RWPE1 (cell line): ENCODE measurements at regions not wholly inside any gene's neighbourhood (a gene's known extent, or its start where the extent isn't known, plus 50 kb on each side); places are given as distances from the start of the nearest gene placed in this dataset.

ENCODE experiments used
- CTCF ChIA-PET: fragments of 350-600 bp; sonication (Branson Sonifier 250); formaldehyde crosslinking; extraction: SDS; loops from one replicate; lab custom pipeline; 2021; lab: Yijun Ruan, JAX
- POLR2A ChIA-PET: fragments of 400-600 bp; formaldehyde crosslinking; extraction: SDS; loops from one replicate; lab custom pipeline; 2020; ENCODE audit warnings: antibody characterized with exemption; ENCODE audit not compliant: low non-redundant PET; lab: Yijun Ruan, JAX
- DNase-seq: peaks from one replicate; pipeline ENCODE4 v3.0.0; 2012; ENCODE audit warnings: low spot score
- H3K27ac ChIP-seq: fragments of 450-650 bp; 2 replicates; pipeline ENCODE4 v1.5.1; 2017
- TF ChIP-seq, protein P1 (sequence below): fragments of 450-650 bp; conservative IDR thresholded peaks from 2 replicates; pipeline ENCODE4 v1.5.1; 2017; ENCODE audit warnings: low read depth, mild to moderate bottlenecking

DNA sequence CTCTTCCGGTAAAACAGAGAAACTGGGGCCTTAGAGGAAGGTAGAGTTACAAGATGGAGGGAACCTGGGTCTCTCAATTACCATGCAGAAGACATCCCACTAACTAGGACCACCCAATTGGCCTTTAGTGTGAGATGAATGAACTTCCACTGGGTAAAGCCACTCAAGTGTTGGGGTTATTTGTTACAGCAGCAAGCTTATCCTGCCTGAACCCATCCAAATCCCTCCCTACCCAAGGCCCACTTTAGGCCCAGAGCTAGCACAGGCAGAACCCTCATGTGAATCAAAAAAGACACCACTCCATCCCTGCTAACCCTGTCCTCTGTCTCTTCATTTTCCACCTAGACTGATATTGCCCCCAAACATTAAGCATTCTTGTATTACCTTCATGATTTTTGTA lies 746.7 kb upstream of the TBX3 start:
- POLR2A ChIA-PET = no interaction called here
- TF ChIP-seq, protein P1, sequence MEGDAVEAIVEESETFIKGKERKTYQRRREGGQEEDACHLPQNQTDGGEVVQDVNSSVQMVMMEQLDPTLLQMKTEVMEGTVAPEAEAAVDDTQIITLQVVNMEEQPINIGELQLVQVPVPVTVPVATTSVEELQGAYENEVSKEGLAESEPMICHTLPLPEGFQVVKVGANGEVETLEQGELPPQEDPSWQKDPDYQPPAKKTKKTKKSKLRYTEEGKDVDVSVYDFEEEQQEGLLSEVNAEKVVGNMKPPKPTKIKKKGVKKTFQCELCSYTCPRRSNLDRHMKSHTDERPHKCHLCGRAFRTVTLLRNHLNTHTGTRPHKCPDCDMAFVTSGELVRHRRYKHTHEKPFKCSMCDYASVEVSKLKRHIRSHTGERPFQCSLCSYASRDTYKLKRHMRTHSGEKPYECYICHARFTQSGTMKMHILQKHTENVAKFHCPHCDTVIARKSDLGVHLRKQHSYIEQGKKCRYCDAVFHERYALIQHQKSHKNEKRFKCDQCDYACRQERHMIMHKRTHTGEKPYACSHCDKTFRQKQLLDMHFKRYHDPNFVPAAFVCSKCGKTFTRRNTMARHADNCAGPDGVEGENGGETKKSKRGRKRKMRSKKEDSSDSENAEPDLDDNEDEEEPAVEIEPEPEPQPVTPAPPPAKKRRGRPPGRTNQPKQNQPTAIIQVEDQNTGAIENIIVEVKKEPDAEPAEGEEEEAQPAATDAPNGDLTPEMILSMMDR = no peak
- CTCF ChIA-PET = no interaction called here

DNA sequence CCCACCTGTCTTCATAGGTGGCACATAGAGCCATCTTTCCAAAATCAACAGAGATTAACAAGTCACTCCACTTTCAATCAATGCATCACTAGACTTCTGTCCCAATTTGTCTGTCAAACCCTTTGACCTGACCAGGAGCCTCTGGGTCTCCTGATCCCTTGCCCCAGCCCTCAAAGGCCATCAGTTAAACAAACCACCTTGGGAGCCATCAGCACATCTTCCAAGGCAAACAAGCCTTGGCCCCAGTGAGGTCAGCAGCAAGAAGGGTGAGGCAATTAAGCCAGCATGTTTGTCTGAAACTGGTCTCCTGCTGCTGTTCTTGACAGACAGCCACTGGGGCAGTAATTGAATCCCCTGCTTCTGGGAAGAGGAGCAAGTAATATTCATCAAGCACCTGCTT lies 742.8 kb upstream of the TBX3 start:
- no peak for DNase-seq
- ChIA-PET CTCF (no interaction called here), POLR2A (no interaction called here)
- TF ChIP-seq, protein P1 = no peak
- no peak overlapping the region for H3K27ac ChIP-seq

More for the DNA sequence above, 746.7 kb upstream of the TBX3 start:
- DNase-seq = no peak
- H3K27ac ChIP-seq = no peak overlapping the region

DNA sequence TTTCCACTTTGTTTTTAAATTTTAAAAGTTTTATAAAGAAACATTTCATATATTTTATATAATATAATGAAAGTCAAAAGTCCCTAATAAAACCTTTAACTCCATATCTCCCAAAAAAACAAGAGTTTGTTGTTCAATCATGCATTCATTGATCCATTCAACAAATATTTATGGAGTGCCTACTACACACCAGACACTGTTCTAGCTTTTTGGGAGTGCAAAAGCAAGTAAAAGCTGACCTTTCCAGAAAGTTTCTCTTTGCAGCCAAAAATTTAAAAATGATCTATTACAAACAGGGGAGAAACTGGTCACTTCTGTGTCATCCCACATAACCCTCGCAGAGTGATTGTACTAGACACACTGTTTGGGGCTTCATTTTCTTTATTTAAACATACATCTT lies 740.0 kb upstream of the TBX3 start:
- POLR2A ChIA-PET = no interaction called here
- CTCF ChIA-PET = no interaction called here
- TF ChIP-seq, protein P1 = no peak
- no peak overlapping the region for H3K27ac ChIP-seq
- no peak for DNase-seq

DNA sequence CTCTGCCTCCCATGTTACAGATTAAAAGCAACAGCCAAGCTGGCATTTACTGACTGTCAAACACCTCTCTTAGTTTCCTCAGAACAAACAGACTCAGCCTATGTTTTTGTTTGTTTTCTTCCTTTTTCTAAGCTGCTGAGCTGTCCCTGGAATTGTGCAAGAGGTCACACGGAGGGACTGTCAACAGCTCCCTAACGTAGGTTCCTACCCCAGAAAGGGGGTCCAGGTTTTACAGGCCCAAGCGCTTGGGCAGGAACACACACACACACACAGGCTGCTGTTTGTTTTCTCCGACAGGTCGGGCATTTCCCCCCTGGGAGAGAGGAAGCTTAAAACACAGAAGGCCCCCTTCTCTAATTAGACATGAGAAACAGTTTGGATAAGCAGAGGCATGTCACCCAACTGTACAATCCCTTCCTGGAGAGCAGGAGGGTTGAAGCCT lies 739.6 kb upstream of the TBX3 start:
- ChIA-PET CTCF (no interaction called here), POLR2A (no interaction called here)
- no peak for DNase-seq
- H3K27ac ChIP-seq = no peak overlapping the region
- TF ChIP-seq, protein P1 = no peak

DNA sequence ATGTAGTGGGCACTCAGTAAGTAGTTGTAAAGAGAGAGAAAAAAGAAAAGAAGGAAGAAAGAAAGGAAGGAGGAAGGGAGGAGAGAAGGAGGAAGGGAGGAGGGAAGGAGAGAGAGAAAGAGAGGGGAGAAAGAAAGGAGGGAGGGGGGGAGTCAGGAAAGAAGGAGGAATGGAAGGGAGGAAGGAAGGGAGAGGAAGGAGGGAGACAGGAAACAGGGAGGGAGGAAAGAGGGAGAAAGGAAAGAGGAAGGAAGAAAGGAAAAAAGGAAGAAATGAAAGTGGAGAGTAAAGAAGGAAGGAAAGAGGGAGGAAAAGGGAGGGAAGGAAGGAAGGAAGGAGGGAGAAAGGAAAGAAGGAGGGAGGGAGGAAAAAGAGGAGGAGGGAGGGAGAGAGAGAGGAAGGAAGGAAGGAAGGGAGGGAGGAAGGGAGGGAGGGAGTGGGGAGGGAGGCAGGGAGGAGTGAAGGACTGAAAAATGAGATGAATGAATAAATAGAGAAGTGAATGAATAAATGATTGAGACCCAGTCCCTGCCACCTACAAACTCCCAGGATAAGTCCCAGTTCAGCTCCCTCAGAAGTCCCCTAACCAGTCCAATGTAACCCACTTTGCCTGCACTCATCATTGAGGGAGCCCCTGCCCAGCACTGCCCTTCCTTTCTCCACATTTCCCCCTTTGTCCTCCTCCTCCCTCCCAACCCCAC lies 739.0 kb upstream of the TBX3 start:
- no peak overlapping the region for H3K27ac ChIP-seq
- DNase-seq = no peak
- CTCF ChIA-PET = interaction anchor here (0.5 kb wide), 1 partner anchor 415 kb away, joined by 3 read pairs; no protein-coding TSS in a partner anchor
- TF ChIP-seq, protein P1 = no peak
- POLR2A ChIA-PET = no interaction called here

DNA sequence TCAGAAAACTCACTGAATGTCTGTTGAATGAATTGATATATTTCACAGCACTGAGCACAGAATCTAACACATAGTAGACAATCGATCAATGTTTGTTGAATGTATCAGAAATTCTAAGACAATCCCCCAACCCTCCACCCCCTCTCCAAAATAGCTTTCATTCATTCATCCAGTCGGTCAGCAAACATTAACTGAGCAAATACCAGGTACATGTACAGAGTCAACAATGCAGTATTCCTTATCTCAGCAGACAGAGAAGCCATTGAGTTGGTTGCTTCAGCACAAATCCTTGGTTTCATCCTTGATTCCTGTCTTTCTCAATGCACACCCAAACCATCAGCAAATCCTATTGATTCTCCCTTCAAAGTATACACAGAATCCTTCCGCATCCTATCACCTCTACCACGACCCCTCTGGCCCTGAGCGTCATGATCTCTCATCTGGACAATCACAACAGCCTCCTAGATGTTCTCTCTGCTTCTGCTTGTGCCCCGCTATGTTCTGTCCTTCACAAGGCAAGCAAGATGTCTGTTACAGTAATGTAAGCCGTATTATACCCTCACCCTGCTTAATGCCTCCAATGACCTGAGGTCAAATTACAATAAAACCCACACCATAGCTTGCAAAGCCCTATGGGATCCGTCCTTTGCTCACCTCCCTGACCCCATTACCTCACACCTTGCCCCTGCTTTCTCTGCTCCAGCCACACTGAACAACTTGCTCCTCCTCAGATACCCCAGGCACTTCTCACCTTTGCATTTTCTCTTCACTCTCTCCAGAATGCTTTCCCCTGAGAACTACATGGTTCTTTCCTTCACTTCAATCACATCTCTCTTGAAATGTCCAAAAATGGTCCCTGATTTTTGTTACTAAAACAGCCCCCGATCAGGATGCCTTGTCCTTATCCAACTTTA lies 738.1 kb upstream of the TBX3 start:
- ChIA-PET CTCF (interaction anchor here (0.6 to 0.7 kb wide), 2 partner anchors 162 to 166 kb away, joined by 3 read pairs; no protein-coding TSS in a partner anchor), POLR2A (no interaction called here)
- H3K27ac ChIP-seq = no peak overlapping the region
- DNase-seq = no peak
- TF ChIP-seq, protein P1 = no peak
